ENCODE measurements at regions not wholly inside any gene's neighbourhood (a gene's known extent, or its start where the extent isn't known, plus 50 kb on each side); places are given as distances from the start of the nearest gene placed in this dataset.

GRCh38 chr18:28711096-28711495 lies 534.2 kb upstream of the CDH2 start:
- TF ChIP-seq EZH2 (IDR thresholded peaks at IDR 0.05; ENCODE audit: borderline replicate concordance, low read depth, low read length, poor library complexity, severe bottlenecking): no peak
- TF ChIP-seq CTCF (conservative IDR thresholded peaks at IDR 0.05; ENCODE audit: low read depth, low read length): no peak

All from A673 (cell line).